ENCODE measurements at regions not wholly inside any gene's neighbourhood (a gene's known extent, or its start where the extent isn't known, plus 50 kb on each side); places are given as distances from the start of the nearest gene placed in this dataset.
"Not testable (repeated sequence)": the region's sequence is repeated elsewhere in the genome, so short reads cannot be mapped to it uniquely, and the experiment has no call there.

GRCh38 chr20:30671120-30671519 lies 586.3 kb upstream of the DEFB115 start:
- H3K27ac ChIP-seq (ENCODE audit: low read depth, low read length, poor library complexity, severe bottlenecking); H3K9me2 ChIP-seq (ENCODE audit: low read depth, low read length); H3K9ac ChIP-seq (ENCODE audit: low read length); H4K20me1 ChIP-seq (ENCODE audit: insufficient read depth, low read length); H3K4me3 ChIP-seq (ENCODE audit: low read depth, low read length, poor library complexity, severe bottlenecking); H3K36me3 ChIP-seq (ENCODE audit: insufficient read depth, low read length); H3K4me2 ChIP-seq (ENCODE audit: low read length); H3K9me3 ChIP-seq (ENCODE audit: low read length); H3K79me2 ChIP-seq (ENCODE audit: insufficient read depth, low read length); H3F3A ChIP-seq (ENCODE audit: insufficient read depth, low read length); H3K4me1 ChIP-seq (ENCODE audit: insufficient read depth, low read length, severe bottlenecking); H2AFZ ChIP-seq (ENCODE audit: low read length); H3K27me3 ChIP-seq (ENCODE audit: insufficient read depth, low read length): not testable (repeated sequence)

- H3F3A ChIP-seq (ENCODE audit: insufficient read depth, low read length); H3K4me1 ChIP-seq (ENCODE audit: insufficient read depth, low read length, severe bottlenecking); H3K79me2 ChIP-seq (ENCODE audit: insufficient read depth, low read length); H4K20me1 ChIP-seq (ENCODE audit: insufficient read depth, low read length); H3K4me2 ChIP-seq (ENCODE audit: low read length); H3K9me2 ChIP-seq (ENCODE audit: low read depth, low read length); H3K9ac ChIP-seq (ENCODE audit: low read length); H3K27me3 ChIP-seq (ENCODE audit: insufficient read depth, low read length); H2AFZ ChIP-seq (ENCODE audit: low read length); H3K9me3 ChIP-seq (ENCODE audit: low read length); H3K36me3 ChIP-seq (ENCODE audit: insufficient read depth, low read length); H3K4me3 ChIP-seq (ENCODE audit: low read depth, low read length, poor library complexity, severe bottlenecking); H3K27ac ChIP-seq (ENCODE audit: low read depth, low read length, poor library complexity, severe bottlenecking): not testable (repeated sequence)
Measured at GRCh38 chr20:30675988-30676564, 581.4 kb upstream of the DEFB115 start.

GRCh38 chr20:30682236-30682635 lies 575.2 kb upstream of the DEFB115 start:
- not testable (repeated sequence) for H3K9ac ChIP-seq (ENCODE audit: low read length); H3K4me2 ChIP-seq (ENCODE audit: low read length); H3K4me1 ChIP-seq (ENCODE audit: insufficient read depth, low read length, severe bottlenecking); H3K4me3 ChIP-seq (ENCODE audit: low read depth, low read length, poor library complexity, severe bottlenecking); H3K27me3 ChIP-seq (ENCODE audit: insufficient read depth, low read length); H3K79me2 ChIP-seq (ENCODE audit: insufficient read depth, low read length); H2AFZ ChIP-seq (ENCODE audit: low read length); H3K27ac ChIP-seq (ENCODE audit: low read depth, low read length, poor library complexity, severe bottlenecking); H3K9me2 ChIP-seq (ENCODE audit: low read depth, low read length); H4K20me1 ChIP-seq (ENCODE audit: insufficient read depth, low read length); H3K36me3 ChIP-seq (ENCODE audit: insufficient read depth, low read length); H3F3A ChIP-seq (ENCODE audit: insufficient read depth, low read length); H3K9me3 ChIP-seq (ENCODE audit: low read length)

GRCh38 chr20:30712861-30713260 lies 544.6 kb upstream of the DEFB115 start:
- not testable (repeated sequence) for H3K79me2 ChIP-seq (ENCODE audit: insufficient read depth, low read length); H2AFZ ChIP-seq (ENCODE audit: low read length); H3K9me3 ChIP-seq (ENCODE audit: low read length); H3K4me1 ChIP-seq (ENCODE audit: insufficient read depth, low read length, severe bottlenecking); H4K20me1 ChIP-seq (ENCODE audit: insufficient read depth, low read length); H3K9ac ChIP-seq (ENCODE audit: low read length); H3K4me2 ChIP-seq (ENCODE audit: low read length); H3F3A ChIP-seq (ENCODE audit: insufficient read depth, low read length); H3K27me3 ChIP-seq (ENCODE audit: insufficient read depth, low read length); H3K4me3 ChIP-seq (ENCODE audit: low read depth, low read length, poor library complexity, severe bottlenecking); H3K9me2 ChIP-seq (ENCODE audit: low read depth, low read length); H3K27ac ChIP-seq (ENCODE audit: low read depth, low read length, poor library complexity, severe bottlenecking); H3K36me3 ChIP-seq (ENCODE audit: insufficient read depth, low read length)

GRCh38 chr20:30719415-30720199 lies 537.9 kb upstream of the DEFB115 start:
- not testable (repeated sequence) for H3K27ac ChIP-seq (ENCODE audit: low read depth, low read length, poor library complexity, severe bottlenecking); H3K4me3 ChIP-seq (ENCODE audit: low read depth, low read length, poor library complexity, severe bottlenecking); H3K36me3 ChIP-seq (ENCODE audit: insufficient read depth, low read length); H3K79me2 ChIP-seq (ENCODE audit: insufficient read depth, low read length); H2AFZ ChIP-seq (ENCODE audit: low read length); H3K4me2 ChIP-seq (ENCODE audit: low read length); H3F3A ChIP-seq (ENCODE audit: insufficient read depth, low read length); H4K20me1 ChIP-seq (ENCODE audit: insufficient read depth, low read length); H3K9ac ChIP-seq (ENCODE audit: low read length); H3K27me3 ChIP-seq (ENCODE audit: insufficient read depth, low read length); H3K4me1 ChIP-seq (ENCODE audit: insufficient read depth, low read length, severe bottlenecking); H3K9me2 ChIP-seq (ENCODE audit: low read depth, low read length); H3K9me3 ChIP-seq (ENCODE audit: low read length)

- not testable (repeated sequence) for H3K9me2 ChIP-seq (ENCODE audit: low read depth, low read length); H4K20me1 ChIP-seq (ENCODE audit: insufficient read depth, low read length); H3K27me3 ChIP-seq (ENCODE audit: insufficient read depth, low read length); H3K36me3 ChIP-seq (ENCODE audit: insufficient read depth, low read length); H3K9me3 ChIP-seq (ENCODE audit: low read length); H3F3A ChIP-seq (ENCODE audit: insufficient read depth, low read length); H3K27ac ChIP-seq (ENCODE audit: low read depth, low read length, poor library complexity, severe bottlenecking); H3K79me2 ChIP-seq (ENCODE audit: insufficient read depth, low read length); H3K9ac ChIP-seq (ENCODE audit: low read length); H3K4me3 ChIP-seq (ENCODE audit: low read depth, low read length, poor library complexity, severe bottlenecking); H2AFZ ChIP-seq (ENCODE audit: low read length); H3K4me1 ChIP-seq (ENCODE audit: insufficient read depth, low read length, severe bottlenecking); H3K4me2 ChIP-seq (ENCODE audit: low read length)
Measured at GRCh38 chr20:30723511-30723910, 534.0 kb upstream of the DEFB115 start.

GRCh38 chr20:30723934-30724687 lies 533.4 kb upstream of the DEFB115 start:
- not testable (repeated sequence) for H3K27ac ChIP-seq (ENCODE audit: low read depth, low read length, poor library complexity, severe bottlenecking); H3K9me3 ChIP-seq (ENCODE audit: low read length); H4K20me1 ChIP-seq (ENCODE audit: insufficient read depth, low read length); H2AFZ ChIP-seq (ENCODE audit: low read length); H3K79me2 ChIP-seq (ENCODE audit: insufficient read depth, low read length); H3K36me3 ChIP-seq (ENCODE audit: insufficient read depth, low read length); H3K27me3 ChIP-seq (ENCODE audit: insufficient read depth, low read length); H3K9ac ChIP-seq (ENCODE audit: low read length); H3K4me2 ChIP-seq (ENCODE audit: low read length); H3K4me1 ChIP-seq (ENCODE audit: insufficient read depth, low read length, severe bottlenecking); H3F3A ChIP-seq (ENCODE audit: insufficient read depth, low read length); H3K4me3 ChIP-seq (ENCODE audit: low read depth, low read length, poor library complexity, severe bottlenecking); H3K9me2 ChIP-seq (ENCODE audit: low read depth, low read length)
